Kidney (tissue), 13 donors: ENCODE measurements at regions not wholly inside any gene's neighbourhood (a gene's known extent, or its start where the extent isn't known, plus 50 kb on each side); places are given as distances from the start of the nearest gene placed in this dataset.

ENCODE experiments used
- DNase-seq, 5 donors: peaks; one replicate each; pipeline ENCODE4 v3.0.0-alpha.2; 2013 to 2020
- FAIRE-seq: peaks from 2 replicates; lab custom pipeline; 2012; peaks lifted over from hg19 to GRCh38; lab: Jason Lieb, UNC
- H3K27ac ChIP-seq, 2 donors: one replicate each; pipeline ENCODE4 v1.7.0; 2013; ENCODE audit warnings: low read depth in 2 of 2, low read length in 2 of 2, inconsistent platforms in 1 of 2
- H3K27me3 ChIP-seq: one replicate; pipeline ENCODE4 v1.7.1; 2013; ENCODE audit warnings: low read length, inconsistent platforms; ENCODE audit not compliant: control insufficient read depth, insufficient read depth
- H3K36me3 ChIP-seq, 3 donors: one replicate each; pipeline versions ENCODE4 v1.7.0 to v1.7.1; 2013; ENCODE audit warnings: low read length in 3 of 3, control low read depth in 1 of 3, inconsistent platforms in 1 of 3; ENCODE audit not compliant: insufficient read depth in 3 of 3, control insufficient read depth in 2 of 3
- H3K4me1 ChIP-seq, 3 donors: one replicate each; pipeline versions ENCODE4 v1.7.0 to v1.7.1; 2013; ENCODE audit warnings: low read length in 3 of 3, inconsistent platforms in 1 of 3, low read depth in 1 of 3; ENCODE audit not compliant: control insufficient read depth in 2 of 3, insufficient read depth in 2 of 3
- H3K4me3 ChIP-seq, 3 donors: one replicate each; pipeline versions ENCODE4 v1.7.0 to v1.8.1; 2013; ENCODE audit warnings: low read length in 3 of 3, control low read depth in 1 of 3, inconsistent platforms in 1 of 3
- H3K9ac ChIP-seq, 3 donors: one replicate each; pipeline versions ENCODE4 v1.7.0 to v1.7.1; 2013; ENCODE audit warnings: low read length in 3 of 3, control low read depth in 1 of 3, inconsistent platforms in 1 of 3
- H3K9me3 ChIP-seq, 3 donors: one replicate each; pipeline versions ENCODE4 v1.7.0 to v1.7.1; 2013; ENCODE audit warnings: low read length in 3 of 3, control low read depth in 1 of 3, inconsistent platforms in 1 of 3; ENCODE audit not compliant: control insufficient read depth in 2 of 3, insufficient read depth in 1 of 3
- intact Hi-C: fragments of 100-400 bp; cut with DNase I; formaldehyde crosslinking; loops from one replicate; pipeline ENCODE4 v1.11.1; 2022
- TF ChIP-seq, protein P1 (sequence below): IDR thresholded peaks from 3 replicates; pipeline ENCODE4 v1.5.1; 2012; ENCODE audit warnings: mild to moderate bottlenecking, moderate library complexity, borderline replicate concordance; ENCODE audit not compliant: insufficient read depth; ENCODE audit errors: extremely low read depth
- donor health status: control.
- donor health status: control.
- donor health status: control.
- donor health status: control.
- donor health status: control.
- donor health status: DM: yes; HTN: yes; CAD: no.
- donor health status: Normal renal cell carcinoma (clear cell type).

- TF ChIP-seq, protein P1, sequence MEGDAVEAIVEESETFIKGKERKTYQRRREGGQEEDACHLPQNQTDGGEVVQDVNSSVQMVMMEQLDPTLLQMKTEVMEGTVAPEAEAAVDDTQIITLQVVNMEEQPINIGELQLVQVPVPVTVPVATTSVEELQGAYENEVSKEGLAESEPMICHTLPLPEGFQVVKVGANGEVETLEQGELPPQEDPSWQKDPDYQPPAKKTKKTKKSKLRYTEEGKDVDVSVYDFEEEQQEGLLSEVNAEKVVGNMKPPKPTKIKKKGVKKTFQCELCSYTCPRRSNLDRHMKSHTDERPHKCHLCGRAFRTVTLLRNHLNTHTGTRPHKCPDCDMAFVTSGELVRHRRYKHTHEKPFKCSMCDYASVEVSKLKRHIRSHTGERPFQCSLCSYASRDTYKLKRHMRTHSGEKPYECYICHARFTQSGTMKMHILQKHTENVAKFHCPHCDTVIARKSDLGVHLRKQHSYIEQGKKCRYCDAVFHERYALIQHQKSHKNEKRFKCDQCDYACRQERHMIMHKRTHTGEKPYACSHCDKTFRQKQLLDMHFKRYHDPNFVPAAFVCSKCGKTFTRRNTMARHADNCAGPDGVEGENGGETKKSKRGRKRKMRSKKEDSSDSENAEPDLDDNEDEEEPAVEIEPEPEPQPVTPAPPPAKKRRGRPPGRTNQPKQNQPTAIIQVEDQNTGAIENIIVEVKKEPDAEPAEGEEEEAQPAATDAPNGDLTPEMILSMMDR: no peak
- Histone ChIP-seq H3K27ac (no peak overlapping the region), H3K4me1 (no peaks in the 10 kb centered on the region), H3K9ac (no peak overlapping the region), H3K27me3 (no peaks in the 10 kb centered on the region), H3K36me3 (no peaks in the 10 kb centered on the region), H3K9me3 (no peaks in the 10 kb centered on the region), H3K4me3 (no peak overlapping the region)
- peak in 1 of 5 donors; percentile 73 for DNase-seq
- intact Hi-C loops: no loop called here
- no peak for FAIRE-seq
Observed at GRCh38 chr5:118033686-118034338, 954.5 kb downstream of the DTWD2 start.

DNA sequence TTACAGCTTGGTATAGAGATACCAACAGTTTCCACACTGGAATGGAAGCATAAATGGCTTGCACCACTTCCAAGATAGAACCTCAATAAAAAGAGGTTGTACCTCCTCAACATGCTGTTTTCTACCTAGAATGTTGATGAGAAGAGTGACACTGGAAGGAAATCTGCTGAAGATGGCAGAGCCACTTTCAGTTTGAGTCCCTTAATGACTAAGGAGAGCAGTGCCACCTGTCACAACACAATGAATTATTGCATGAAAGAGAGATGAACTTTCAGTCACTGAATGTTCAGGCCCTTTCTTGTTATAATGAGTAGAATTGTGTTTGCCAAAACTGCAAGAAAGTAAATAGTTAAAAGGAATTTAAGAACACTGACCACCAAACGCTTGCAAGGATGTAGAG is 958.5 kb downstream of the DTWD2 start:
- Histone ChIP-seq H3K9ac (no peak overlapping the region), H3K27me3 (no peaks in the 10 kb centered on the region), H3K36me3 (no peaks in the 10 kb centered on the region), H3K4me3 (no peak overlapping the region), H3K9me3 (no peaks in the 10 kb centered on the region), H3K27ac (no peak overlapping the region), H3K4me1 (no peaks in the 10 kb centered on the region)
- DNase-seq (no peak), FAIRE-seq (no peak)
- intact Hi-C loops: no loop called here
- TF ChIP-seq, protein P1: no peak

GRCh38 chr5:118022062-118022461 is 966.3 kb downstream of the DTWD2 start:
- intact Hi-C loops: no loop called here
- H3K27ac ChIP-seq: no peak overlapping the region
- no peaks in the 10 kb centered on the region for H3K9me3 ChIP-seq
- TF ChIP-seq, protein P1: no peak
- H3K9ac ChIP-seq: no peak overlapping the region
- FAIRE-seq (no peak), DNase-seq (no peak)
- no peak overlapping the region for H3K4me3 ChIP-seq
- no peaks in the 10 kb centered on the region for H3K36me3 ChIP-seq
- no peaks in the 10 kb centered on the region for H3K4me1 ChIP-seq
- H3K27me3 ChIP-seq: no peaks in the 10 kb centered on the region

- DNase-seq (no peak), FAIRE-seq (no peak)
- Histone ChIP-seq H3K9ac (no peak overlapping the region), H3K36me3 (no peaks in the 10 kb centered on the region), H3K27ac (no peak overlapping the region), H3K9me3 (no peaks in the 10 kb centered on the region), H3K4me3 (no peak overlapping the region), H3K27me3 (no peaks in the 10 kb centered on the region), H3K4me1 (no peaks in the 10 kb centered on the region)
- TF ChIP-seq, protein P1: no peak
- intact Hi-C loops: no loop called here
Observed at GRCh38 chr5:118017536-118017935, 970.8 kb downstream of the DTWD2 start.
